Stimulated activated CD8-positive, alpha-beta memory T cell treated with anti-CD3 and anti-CD28 coated beads, Interleukin-12 subunit alpha, Interleukin-12 subunit beta, amount 100 ng/mL, for 4 hours (primary cell): ENCODE measurements at regions not wholly inside any gene's neighbourhood (a gene's known extent, or its start where the extent isn't known, plus 50 kb on each side); places are given as distances from the start of the nearest gene placed in this dataset.

ENCODE experiments used
- DNase-seq: peaks from one replicate; pipeline ENCODE4 v3.0.0-alpha.2; 2020; ENCODE audit warnings: low read depth

DNA sequence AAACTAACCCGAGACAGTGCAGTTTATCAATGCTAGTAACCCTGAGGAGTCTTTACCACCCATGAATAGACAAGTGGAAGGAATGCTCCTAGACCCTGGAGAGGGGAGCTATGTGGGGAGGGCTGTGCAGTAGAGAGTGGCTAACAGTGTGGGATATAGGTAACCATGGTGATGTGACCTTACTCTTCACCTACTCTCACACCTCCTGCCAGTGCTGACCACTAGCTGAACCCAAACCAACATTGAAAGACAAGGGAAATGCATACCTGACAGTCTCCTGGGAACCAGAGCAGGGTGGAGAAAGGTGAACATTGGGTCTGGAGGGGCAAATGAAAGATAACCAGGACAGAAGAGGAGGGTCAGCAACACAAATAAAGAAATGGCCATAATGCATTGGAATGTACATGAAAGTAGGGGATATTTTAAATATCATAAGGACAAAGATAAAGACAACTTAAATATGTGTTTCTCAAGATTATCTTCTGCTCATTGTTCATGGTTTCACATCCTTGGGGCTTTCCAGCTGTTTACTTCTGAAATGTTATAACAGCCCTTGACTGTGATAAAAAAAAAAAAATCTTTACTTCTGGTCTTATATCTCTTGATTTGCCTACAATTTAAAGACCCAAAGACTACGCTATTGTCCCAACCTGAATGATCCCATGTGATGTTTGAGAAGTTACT is 983.3 kb upstream of the TENM4 start:
- DNase-seq: no peak

DNA sequence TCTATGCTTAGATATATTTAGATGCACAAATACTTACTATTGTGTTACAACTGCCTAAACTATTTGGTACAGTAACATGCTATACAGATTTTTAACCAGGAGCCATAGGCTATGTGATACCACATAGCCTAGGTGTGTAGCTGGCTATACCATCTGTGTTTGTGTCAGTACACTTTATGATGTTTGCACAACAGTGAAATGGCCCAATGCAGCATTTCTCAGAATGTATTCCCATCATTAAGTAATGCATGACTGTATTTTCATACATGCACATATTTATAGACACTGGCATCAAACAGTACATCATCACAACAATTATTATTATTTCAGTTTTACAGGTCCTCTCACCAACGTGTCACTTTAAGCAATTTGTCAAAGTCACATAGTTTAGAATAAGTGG is 979.5 kb upstream of the TENM4 start:
- no peak for DNase-seq

DNA sequence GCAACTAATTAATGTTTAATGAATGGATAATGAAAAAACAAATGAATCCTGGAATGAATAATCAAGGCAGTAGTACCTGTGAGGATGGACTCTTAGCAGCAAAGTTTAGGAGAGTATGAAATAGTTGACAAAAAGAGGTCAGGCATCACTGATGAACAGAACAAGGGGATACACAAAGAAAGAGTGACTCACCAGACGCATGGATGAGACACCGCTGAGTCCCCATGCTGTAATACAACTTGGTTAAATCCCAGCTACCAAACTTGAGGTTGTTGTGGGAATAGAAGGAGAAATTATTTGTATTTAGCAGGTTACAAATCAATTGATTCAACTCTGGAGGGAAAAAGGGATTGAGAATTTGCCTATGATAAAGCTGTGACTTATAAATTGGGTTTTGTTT is 976.9 kb upstream of the TENM4 start:
- DNase-seq: no peak

DNA sequence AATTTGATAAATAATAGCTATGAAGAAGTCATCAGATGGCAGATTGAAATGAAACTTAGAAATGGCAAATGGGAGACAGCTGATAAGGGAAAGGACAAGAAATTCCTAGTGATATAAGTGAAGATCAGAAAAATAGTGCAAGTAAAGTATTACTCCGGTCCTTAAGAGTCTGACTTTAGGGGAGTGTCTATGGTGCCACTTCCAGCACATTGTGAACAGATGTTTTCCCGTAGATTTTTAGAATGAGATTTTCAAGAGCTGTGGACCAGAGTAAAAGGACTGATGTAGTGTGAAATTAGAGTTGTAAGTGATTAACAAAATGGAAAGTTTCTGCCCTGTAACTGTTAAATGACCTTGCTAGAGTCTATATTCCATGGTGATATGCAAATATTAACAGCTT is 974.8 kb upstream of the TENM4 start:
- DNase-seq: no peak

DNA sequence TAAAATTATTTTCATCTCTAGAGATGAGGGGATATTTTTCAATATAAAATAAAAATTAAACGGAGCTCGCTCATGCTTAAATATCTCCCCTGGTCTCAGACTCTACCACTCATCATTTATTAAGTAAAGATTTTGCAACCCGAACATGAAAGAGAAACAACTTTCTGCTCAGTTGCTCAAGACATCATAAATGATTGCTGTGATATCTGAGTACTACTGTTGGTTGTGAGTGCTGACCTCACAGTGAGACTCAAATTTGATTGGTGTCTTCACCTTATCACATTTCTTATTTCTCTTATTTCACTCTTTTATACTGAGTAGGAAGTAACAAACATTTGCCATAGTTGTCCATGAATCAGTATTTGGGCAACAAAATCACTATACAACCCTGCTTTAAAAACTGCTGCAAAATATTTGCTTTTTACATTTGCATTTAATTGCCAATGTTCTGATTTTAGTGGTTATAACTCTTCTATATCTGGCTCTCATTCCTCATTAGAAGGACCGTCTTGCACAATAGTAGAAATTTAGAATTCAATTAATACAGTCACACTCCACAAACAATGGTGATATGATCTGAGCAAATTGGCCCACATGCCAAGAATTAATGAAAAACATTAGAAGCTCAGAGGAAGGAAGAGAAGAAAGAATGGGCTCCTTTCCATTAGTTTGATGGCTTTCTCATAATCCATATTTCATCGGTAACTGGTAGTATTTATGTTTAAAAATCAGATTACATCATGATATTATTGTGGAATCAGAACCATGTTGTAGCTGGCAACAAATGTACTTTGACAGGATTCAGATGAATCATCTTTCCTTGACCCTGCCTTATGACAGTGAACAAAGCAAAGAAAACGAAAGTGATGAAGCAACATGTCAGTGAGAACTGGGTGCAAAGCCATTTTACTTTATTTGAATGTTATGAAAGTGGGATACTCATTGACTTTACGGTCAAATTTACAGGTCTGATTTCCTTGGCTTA is 973.6 kb upstream of the TENM4 start:
- no peak for DNase-seq

DNA sequence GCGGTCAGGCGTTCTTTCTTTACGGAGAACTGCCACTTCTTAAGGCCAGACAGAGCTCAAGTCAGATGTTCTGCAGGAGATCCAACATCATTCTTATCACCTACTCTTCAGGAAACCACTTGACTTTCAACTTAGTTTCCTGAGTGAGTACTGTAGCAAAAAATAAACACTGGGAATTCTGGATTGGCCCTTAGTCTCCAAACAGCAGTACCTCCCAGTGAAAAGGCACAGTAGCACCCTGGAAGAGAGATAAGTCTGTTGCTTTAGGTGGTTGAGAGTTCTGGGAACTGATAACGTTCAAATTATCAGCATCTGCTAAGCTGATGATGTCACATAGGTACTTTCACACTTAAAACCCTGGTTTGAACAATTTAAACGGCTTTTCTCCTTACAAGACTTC is 971.8 kb upstream of the TENM4 start:
- DNase-seq: no peak

DNA sequence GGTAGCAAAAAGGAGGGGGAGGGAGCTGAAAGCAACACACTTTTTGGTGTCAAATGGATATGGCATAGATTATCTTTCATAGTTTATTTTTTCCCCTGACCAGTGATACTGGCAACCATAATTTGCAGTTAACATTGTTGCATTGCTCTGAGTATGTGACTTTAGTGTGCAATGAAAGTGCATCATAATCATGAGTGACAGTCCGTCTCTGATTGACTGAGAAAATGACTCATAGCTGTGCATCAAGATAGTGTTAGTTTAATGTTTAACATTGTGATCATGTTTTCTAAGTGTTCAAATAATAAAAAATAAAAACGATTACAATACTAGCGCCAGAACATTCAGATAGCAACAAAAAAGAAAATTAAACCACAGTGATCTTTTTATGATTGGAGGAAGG is 952.4 kb upstream of the TENM4 start:
- DNase-seq: no peak

DNA sequence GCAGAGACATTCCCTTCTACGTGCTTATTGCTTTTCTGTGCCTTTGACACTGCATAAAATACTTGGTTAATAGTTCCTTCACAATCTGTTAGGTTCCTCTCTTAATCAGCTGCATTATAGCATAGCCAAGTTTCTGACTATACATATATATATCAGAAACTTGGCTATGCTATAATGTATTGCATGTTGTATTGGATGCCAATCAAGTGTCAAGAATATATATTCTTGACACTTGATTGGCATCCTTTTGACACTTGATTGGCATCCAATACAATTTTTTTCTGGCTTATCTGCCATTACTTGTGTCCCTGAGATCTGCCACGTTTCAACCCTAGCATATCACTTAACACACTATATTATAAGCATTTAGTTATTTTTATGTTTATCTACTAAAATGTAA is 949.7 kb upstream of the TENM4 start:
- no peak for DNase-seq

DNA sequence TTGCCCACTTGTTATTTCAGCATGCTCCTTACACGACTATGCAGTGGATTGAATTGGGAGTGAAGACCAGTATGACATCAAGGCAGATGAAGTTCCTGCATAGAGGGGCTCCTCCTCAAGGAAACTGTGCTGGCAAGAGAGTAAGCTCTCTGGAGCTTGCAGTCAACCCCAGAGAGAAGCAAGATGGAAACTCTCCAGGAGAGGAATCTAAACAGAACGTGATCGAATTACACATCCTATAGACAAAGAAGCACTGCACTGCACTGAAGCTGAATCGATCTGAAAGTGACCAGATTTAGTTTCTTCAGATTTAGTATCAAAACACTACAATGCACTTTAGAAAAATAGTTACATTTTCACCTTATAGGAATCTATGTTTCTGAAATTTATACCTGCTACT is 947.7 kb upstream of the TENM4 start:
- DNase-seq: no peak

DNA sequence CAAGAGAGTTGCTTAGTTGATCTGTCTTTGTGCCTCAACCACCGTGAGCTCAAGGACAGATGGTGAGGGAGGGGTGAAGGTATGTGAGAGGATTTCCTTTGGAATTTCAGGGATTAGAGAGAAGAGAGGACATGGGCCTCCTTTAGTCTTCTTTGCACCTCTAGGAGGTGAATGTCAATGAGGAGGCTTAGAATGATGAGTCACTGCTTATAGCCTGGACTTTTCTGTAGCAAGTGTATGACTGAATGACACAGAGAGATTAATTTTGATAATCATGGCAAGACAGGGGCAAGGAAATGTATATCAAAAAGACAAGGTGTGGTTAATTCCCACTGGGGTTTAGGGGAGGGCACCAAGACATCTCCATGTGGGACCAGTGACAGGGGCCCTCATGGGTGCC is 947.3 kb upstream of the TENM4 start:
- DNase-seq: no peak

DNA sequence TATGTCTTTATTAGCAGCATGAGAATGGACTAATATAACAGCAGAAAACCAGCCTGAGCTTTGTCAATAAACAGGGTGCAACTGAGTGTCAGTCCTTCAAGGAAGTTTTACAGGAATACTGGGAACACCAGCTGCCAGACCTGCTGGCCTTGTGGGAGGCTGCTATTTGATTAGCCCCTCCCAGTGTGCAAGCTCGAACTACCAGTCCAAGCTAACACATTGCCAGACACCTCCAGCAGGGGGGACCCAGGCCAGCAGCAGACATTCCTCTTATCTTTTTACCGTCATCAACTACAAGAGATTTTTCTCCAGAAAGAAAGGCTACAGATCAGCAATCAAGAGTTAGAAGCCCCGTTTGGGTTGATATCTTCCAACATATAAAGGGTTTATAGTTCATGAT is 942.8 kb upstream of the TENM4 start:
- DNase-seq: no peak

DNA sequence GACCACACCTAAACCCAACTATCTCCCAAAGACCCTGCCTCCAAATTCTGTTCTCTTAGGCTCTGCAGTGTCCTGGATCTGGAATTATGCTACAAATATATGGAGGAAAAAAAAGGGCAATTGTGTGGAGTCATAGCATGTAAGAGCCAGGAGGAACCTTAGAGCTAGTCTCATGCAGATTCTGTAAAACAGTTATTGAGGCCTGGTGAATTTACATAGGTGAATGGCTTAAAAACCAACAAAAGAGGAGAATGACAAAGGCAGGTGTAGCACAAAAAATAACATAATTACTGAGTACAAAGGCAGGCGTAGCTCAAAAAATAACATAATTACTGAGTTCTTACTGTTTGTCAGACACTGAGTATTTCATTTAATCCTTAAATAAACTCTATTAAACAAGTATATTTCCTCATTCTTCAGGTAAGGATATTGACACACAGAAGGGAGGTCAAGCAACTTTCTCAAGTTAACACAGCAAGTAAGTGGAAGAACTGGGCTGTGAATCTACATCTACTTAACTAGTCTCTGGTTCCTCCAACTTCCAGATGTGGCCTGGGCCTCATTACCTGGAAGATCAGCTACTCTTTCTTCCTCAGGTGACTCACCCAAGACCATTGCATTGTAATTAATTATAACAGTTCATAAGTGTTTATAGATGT is 938.9 kb upstream of the TENM4 start:
- no peak for DNase-seq

DNA sequence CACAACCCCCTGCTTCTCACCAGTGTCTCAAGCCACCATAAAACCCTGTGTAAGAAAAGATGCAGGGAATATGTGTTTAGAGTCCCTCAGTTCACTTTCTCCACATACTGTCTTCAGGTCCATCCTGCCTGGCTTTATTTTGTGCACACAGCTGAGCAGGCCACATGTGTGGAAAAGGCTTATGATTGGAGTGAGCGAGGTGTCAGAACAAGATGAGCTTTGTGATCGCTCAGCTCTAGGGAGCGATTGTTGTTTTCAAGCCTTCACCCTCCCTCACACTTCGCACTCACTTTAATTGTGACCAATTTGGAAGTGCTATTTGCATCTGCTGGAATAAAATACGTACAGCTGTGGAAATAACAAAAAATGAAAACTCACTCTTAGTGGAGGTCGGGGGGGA is 931.1 kb upstream of the TENM4 start:
- no peak for DNase-seq

DNA sequence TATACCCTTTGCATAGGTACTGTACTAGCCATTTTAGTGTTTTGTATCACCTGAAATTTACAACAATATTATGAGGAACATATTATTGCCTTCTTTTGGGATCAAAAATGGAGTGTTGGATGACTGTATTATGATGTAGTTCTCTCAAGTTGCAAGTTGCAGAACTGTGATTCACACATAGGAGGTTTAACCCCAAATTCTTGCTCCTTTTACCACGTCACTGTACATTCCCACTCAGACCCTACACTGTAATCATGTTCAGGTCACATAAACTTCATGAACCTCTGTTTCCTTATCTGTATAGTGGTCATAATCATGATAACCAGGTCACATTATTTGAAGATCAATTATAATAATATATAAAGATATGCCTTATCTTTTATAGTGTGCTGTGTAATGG is 925.1 kb upstream of the TENM4 start:
- no peak for DNase-seq

DNA sequence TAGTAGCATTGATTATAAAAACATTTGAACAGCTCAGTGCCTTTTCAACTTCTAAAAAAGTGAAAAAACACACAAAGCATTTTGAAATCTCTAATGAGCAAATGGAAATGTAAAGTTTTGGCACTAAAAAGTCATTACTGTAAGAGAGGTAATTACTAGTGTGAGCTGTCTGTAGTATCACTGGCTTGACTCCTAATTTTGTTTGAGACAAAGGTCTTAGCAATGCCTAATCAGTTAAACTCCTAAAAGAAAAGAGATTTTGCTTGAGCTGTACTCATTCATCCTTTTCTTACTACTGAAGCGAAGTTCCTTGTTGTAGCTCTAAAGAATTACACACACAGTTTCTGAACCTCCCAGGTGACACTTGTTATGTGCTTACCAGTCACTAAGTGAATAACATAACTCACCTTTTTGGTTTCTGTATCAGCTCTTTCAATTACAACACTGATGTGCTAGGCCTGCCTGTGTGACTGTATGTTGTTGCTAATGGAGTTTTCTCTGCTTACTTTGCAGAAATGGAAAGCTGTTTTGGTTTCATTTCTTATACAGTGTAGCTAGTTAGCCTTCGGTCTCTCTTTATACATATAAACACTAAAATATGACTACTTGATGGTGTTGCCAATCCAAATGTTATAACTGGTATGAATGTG is 924.4 kb upstream of the TENM4 start:
- DNase-seq: no peak

DNA sequence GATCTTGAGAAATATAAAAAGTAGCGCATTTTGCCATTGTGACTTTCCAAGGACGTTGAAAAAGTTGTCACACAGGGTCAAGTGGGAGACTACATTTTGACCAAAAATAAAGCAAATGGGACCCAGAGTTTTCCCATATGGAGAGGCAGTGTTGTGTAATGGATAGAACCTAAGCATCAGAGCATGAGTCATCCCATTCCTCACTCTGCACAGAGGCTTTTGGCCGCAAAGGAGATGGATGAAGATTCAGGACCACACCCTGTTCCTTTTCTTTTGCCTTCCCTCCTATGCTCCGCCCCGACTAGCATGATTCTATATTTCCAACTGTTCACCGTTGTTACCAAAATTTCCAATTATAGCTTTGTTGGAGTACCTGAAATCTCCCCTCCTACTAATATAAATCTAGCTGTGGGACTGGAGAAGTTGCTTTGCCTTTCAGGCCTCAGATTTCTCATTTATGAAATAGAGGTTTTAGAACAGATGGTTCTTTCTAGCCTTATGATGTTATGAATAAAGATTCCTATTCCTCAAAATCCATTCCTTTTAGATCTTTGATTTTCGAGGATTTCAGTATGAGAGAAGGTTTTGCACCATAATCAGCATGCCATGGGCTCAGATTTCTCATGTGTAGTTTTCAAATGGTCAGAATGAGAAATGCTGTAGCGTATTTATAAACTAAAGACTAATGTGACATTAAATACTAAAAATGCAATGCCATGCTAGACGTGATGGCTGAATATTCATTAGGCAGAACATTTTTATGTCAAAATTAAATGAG is 921.9 kb upstream of the TENM4 start:
- DNase-seq: no peak

DNA sequence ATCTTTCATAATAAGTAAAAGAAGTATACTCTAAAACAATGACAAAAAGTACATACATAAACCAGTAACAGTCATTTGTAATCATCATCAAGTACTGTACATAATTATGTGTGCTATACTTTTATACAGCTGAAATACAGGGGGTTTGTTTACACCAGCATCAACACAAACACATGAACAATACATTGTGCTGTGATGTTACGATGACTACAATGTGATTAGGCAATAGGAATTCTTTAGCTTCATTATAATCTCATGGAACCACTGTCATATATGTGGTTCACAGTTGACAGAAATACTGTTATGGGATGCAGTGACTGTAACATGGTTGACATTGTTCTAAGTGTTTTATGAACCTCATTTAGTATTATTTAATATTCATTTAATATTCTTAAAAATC is 914.4 kb upstream of the TENM4 start:
- DNase-seq: no peak

DNA sequence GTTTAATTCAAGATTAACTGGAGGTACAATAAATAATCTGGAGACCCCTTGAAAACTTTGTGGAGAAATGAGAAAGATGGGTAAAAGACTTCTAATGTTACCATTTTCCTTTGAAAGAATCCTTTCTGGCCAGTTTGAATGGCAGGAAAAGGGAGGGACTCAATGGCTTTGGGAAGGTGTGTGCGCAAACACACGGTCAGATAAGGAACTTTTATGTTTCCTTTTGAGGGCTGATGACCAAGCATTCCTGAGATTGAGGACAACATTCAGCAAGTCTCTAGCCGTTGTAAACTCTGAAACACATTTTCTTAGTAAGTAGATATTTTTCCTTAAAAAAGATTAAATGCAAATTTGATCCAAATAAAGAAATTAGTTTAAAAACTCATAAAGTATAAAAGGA is 909.7 kb upstream of the TENM4 start:
- DNase-seq: no peak

DNA sequence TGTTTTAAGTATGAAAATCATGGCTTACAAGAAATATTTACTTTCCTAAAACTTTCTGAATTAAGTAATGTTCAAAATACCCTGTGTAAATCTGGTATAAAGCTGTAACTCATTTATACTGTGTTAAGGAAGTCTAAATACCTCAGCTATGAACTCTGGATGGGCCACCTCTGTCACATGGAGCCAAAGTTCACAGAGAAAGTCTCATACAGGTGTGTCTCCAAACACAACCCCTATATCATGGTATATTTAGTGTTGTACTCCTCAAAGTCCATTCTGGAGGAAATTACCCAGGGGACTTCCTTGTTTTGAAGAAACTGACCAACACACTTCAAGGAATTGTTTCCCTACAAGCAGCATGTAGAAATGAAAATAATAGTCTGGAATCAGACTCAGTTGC is 909.2 kb upstream of the TENM4 start:
- DNase-seq: no peak

DNA sequence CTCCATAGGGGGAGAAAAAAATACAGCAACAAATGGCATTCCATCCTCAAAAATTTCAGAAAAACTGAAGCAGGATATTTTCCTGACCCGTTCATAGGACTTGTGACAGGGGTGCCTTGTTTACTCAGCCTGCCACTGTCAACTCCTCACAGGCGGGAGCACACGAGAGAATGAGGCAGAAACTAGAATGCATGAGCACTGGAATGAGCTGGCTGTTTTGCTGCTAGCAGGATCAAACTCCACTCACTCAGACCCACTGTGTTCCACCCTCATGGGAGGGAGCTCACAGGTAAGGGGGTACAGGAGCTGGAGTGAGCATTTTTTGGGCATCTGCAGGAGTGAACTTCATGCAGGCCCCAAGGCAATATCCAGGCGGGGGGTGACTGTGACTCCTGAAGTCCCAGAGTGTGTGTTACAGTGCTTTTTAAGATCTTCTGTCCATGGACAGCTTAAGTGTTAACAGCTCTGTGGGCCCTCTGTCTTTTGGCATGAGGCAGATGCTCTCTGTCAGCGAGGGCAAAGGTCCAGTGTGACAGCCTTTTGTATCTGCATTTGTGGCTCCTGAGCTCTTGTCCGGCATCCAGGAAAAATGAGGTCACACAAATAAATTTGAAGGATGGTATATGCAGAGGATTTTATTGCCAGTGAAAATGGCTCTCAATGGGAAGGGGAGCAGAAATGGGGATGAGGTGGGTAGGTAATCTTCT is 905.7 kb upstream of the TENM4 start:
- no peak for DNase-seq

DNA sequence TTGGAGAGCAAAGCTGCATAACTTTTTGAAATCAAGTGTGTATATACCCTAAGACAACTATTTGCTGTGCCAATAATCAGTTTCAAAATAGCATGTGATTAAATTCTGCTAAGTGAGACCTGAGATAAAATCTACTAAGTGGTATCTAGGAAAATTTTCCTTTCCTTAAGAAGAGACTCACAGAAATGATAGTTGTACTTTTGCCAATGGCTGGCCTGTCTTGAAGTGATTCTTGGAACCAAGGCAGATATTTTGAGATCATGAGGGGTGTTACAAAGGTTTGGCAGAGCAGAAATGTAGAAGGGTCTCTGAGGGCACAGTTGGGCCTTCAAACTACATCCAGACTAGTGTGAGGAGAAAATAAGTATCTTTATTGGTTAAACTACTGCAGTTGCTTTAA is 902.6 kb upstream of the TENM4 start:
- DNase-seq: no peak
